ENCODE measurements at regions not wholly inside any gene's neighbourhood (a gene's known extent, or its start where the extent isn't known, plus 50 kb on each side); places are given as distances from the start of the nearest gene placed in this dataset.

- POLR2A ChIA-PET = no interaction called here
- CTCF ChIA-PET = interaction anchor here (1.1 to 1.6 kb wide), 2 partner anchors 14 to 68 kb away, joined by 3 to 4 read pairs; no protein-coding TSS in a partner anchor
- TF ChIP-seq CTCF (IDR thresholded peaks at IDR 0.05; ENCODE audit: control extremely low read depth, extremely low read depth, low read depth, missing control alignments) = no peak
- DNase-seq (ENCODE audit: extremely low spot score) = no peak
Observed at GRCh38 chr3:107992976-107993684, 97.7 kb downstream of the CD47 start.

- ChIA-PET POLR2A (no interaction called here), CTCF (interaction anchor here (1.8 kb wide), 1 partner anchor 13 kb away, joined by 4 read pairs; no protein-coding TSS in a partner anchor)
- no peak for TF ChIP-seq CTCF (IDR thresholded peaks at IDR 0.05; ENCODE audit: control extremely low read depth, extremely low read depth, low read depth, missing control alignments)
- no peak for DNase-seq (ENCODE audit: extremely low spot score)
Observed at GRCh38 chr3:107990926-107991325, 99.9 kb downstream of the CD47 start.

DNA sequence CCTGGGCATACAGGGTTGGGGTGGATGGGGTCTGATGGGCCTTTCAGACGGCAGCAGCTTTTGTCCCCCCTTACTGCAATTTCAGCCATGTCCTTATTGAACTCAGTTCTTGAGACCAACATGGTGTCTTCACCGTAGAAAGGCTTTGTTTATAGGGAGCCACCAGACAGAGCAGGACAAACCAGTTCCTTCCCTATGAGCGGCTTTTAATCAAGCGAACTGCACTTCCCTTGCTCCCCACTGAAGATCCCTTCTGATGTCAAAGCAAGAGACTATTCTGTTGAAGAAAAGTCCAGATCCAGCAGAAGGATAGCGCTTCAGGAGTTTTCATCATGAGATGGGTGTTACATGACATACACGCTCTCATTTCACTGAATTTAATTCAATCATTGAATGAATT, 100.4 kb downstream of the CD47 start:
- ChIA-PET POLR2A (no interaction called here), CTCF (interaction anchor here (1.8 kb wide), 1 partner anchor 13 kb away, joined by 4 read pairs; no protein-coding TSS in a partner anchor)
- DNase-seq (ENCODE audit: extremely low spot score) = no peak
- TF ChIP-seq CTCF (IDR thresholded peaks at IDR 0.05; ENCODE audit: control extremely low read depth, extremely low read depth, low read depth, missing control alignments) = no peak

GRCh38 chr3:107989661-107990060, 101.2 kb downstream of the CD47 start:
- ChIA-PET CTCF (no interaction called here), POLR2A (no interaction called here)
- DNase-seq (ENCODE audit: extremely low spot score) = no peak
- TF ChIP-seq CTCF (IDR thresholded peaks at IDR 0.05; ENCODE audit: control extremely low read depth, extremely low read depth, low read depth, missing control alignments) = no peak

DNA sequence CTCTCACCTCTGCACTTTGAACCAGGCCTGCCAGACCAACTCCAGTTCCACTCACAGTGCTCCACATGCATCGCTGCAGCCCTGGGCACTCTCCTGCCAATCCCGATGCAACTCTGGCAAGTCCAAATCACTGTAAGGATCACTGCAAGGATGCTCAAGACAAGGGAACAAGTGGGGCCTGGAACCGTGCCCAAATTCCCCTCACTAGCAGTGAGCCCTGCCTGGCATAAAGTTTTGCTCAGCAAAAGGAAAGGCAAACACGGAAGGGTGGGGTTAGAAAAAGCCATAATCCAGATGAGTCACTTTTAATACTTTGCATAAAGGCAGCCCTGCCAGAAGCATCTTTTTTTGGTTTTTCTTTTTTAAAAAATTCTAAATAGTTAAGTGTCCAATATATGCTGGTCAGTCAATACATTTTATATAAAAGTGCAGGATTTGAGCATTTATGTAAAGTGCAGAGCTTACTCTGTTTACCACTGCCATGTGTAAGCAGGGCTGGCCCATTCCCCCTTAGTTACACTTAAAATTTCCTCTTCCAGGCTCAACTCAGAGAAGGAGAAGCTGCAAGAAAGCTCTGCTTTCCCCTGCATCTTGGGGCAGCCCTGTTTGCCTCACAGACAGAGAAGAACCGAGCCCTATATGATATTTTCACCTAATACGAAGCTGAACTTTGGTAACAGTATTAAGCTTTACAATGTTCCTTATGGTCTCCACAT, 102.2 kb downstream of the CD47 start:
- no peak for DNase-seq (ENCODE audit: extremely low spot score)
- ChIA-PET CTCF (no interaction called here), POLR2A (no interaction called here)
- no peak for TF ChIP-seq CTCF (IDR thresholded peaks at IDR 0.05; ENCODE audit: control extremely low read depth, extremely low read depth, low read depth, missing control alignments)

- POLR2A ChIA-PET = no interaction called here
- TF ChIP-seq CTCF (IDR thresholded peaks at IDR 0.05; ENCODE audit: control extremely low read depth, extremely low read depth, low read depth, missing control alignments) = no peak
- CTCF ChIA-PET = interaction anchor here (1.0 to 4.0 kb wide), 7 partner anchors 10 to 310 kb away, joined by 3 to 17 read pairs (median 3); no protein-coding TSS in a partner anchor
- no peak for DNase-seq (ENCODE audit: extremely low spot score)
Observed at GRCh38 chr3:107987036-107987939, 103.5 kb downstream of the CD47 start.
